ENCODE measurements at regions not wholly inside any gene's neighbourhood (a gene's known extent, or its start where the extent isn't known, plus 50 kb on each side); places are given as distances from the start of the nearest gene placed in this dataset.

DNA sequence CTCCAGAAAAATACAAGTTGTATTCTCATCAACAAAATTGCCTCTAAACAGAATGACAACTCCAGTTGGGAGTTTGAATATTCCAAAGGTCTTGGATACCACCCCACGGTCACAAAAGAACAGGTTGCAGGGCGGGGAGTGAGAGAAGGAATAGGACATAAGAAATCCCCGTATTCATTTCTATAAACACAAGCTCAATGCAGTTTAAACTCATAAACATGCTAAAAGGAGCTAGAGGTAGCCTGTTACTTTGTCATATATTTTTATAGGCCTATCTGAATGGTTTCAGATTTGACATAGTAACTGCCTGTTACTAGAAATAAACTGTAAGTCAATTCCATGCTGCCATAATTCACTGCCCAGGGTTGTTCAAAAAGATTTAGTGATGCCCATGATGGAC, 567.5 kb downstream of the BCL11A start:
- TF ChIP-seq, protein P1, sequence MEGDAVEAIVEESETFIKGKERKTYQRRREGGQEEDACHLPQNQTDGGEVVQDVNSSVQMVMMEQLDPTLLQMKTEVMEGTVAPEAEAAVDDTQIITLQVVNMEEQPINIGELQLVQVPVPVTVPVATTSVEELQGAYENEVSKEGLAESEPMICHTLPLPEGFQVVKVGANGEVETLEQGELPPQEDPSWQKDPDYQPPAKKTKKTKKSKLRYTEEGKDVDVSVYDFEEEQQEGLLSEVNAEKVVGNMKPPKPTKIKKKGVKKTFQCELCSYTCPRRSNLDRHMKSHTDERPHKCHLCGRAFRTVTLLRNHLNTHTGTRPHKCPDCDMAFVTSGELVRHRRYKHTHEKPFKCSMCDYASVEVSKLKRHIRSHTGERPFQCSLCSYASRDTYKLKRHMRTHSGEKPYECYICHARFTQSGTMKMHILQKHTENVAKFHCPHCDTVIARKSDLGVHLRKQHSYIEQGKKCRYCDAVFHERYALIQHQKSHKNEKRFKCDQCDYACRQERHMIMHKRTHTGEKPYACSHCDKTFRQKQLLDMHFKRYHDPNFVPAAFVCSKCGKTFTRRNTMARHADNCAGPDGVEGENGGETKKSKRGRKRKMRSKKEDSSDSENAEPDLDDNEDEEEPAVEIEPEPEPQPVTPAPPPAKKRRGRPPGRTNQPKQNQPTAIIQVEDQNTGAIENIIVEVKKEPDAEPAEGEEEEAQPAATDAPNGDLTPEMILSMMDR (IDR thresholded peaks at IDR 0.05; ENCODE audit: insufficient read depth, low read length): no peak
- no peak for TF ChIP-seq POLR2AphosphoS5 (IDR thresholded peaks at IDR 0.05; ENCODE audit: low read depth)

Data from HL-60 (cell line).